ENCODE measurements at regions not wholly inside any gene's neighbourhood (a gene's known extent, or its start where the extent isn't known, plus 50 kb on each side); places are given as distances from the start of the nearest gene placed in this dataset.

- TF ChIP-seq POLR2AphosphoS5 (IDR thresholded peaks at IDR 0.05; ENCODE audit: low read depth, low read length) (no peak), SPI1 (IDR thresholded peaks at IDR 0.05; ENCODE audit: low read depth, low read length) (no peak), TAF1 (IDR thresholded peaks at IDR 0.05; ENCODE audit: low read depth, low read length) (no peak), POLR2A (IDR thresholded peaks at IDR 0.05; ENCODE audit: low read depth, low read length) (no peak), POU2F2 (IDR thresholded peaks at IDR 0.05; ENCODE audit: low read depth, low read length) (no peak)
Observed at GRCh38 chrX:45980726-45981125, 564.5 kb downstream of the ZNF674 start.
